ENCODE measurements at regions not wholly inside any gene's neighbourhood (a gene's known extent, or its start where the extent isn't known, plus 50 kb on each side); places are given as distances from the start of the nearest gene placed in this dataset.

GRCh38 chr11:69582756-69583467 lies 58.0 kb upstream of the CCND1 start:
- Histone ChIP-seq H2AFZ (ENCODE audit: low read depth, low read length) (no peak overlapping the region), H3K4me2 (ENCODE audit: low read length) (no peak overlapping the region), H3K9me3 (ENCODE audit: insufficient read depth, low read length) (no peaks in the 10 kb centered on the region; the same call in 1 of the 2 replicates), H4K20me1 (ENCODE audit: insufficient read depth, low read length) (no peaks in the 10 kb centered on the region), H3K27ac (ENCODE audit: low read length) (no peak overlapping the region), H3K36me3 (replicated peaks; ENCODE audit: low read depth, low read length) (no peaks in the 10 kb centered on the region), H3K4me1 (ENCODE audit: low read length) (peaks cover 6% of the 10 kb centered on the region), H3K79me2 (ENCODE audit: low read length) (no peaks in the 10 kb centered on the region), H3K9ac (ENCODE audit: low read length) (no peak overlapping the region), H3K27me3 (ENCODE audit: low read depth, low read length) (peaks cover 10% of the 10 kb centered on the region; the same call in 1 of the 2 replicates), H3K4me3 (ENCODE audit: low read length) (no peak overlapping the region)
- TF ChIP-seq EZH2phosphoT487 (IDR thresholded peaks at IDR 0.05; ENCODE audit: low read depth) (no peak), CTCF (IDR thresholded peaks at IDR 0.05; ENCODE audit: low read depth, low read length) (no peak)

GRCh38 chr11:69584160-69584559 lies 56.8 kb upstream of the CCND1 start:
- Histone ChIP-seq H3K9me3 (ENCODE audit: insufficient read depth, low read length) (no peaks in the 10 kb centered on the region), H3K36me3 (replicated peaks; ENCODE audit: low read depth, low read length) (no peaks in the 10 kb centered on the region), H3K4me3 (ENCODE audit: low read length) (no peak overlapping the region), H3K27me3 (ENCODE audit: low read depth, low read length) (0 out of 2 replicates have a peak, but pooled peaks cover under 1% of the 10 kb centered on the region), H3K27ac (ENCODE audit: low read length) (no peak overlapping the region), H4K20me1 (ENCODE audit: insufficient read depth, low read length) (no peaks in the 10 kb centered on the region), H3K4me2 (ENCODE audit: low read length) (no peak overlapping the region), H3K9ac (ENCODE audit: low read length) (no peak overlapping the region), H3K4me1 (ENCODE audit: low read length) (peaks cover 6% of the 10 kb centered on the region), H3K79me2 (ENCODE audit: low read length) (no peaks in the 10 kb centered on the region), H2AFZ (ENCODE audit: low read depth, low read length) (no peak overlapping the region)
- TF ChIP-seq EZH2phosphoT487 (IDR thresholded peaks at IDR 0.05; ENCODE audit: low read depth) (no peak), CTCF (IDR thresholded peaks at IDR 0.05; ENCODE audit: low read depth, low read length) (no peak)

GRCh38 chr11:69585385-69585784 lies 55.6 kb upstream of the CCND1 start:
- H4K20me1 ChIP-seq (ENCODE audit: insufficient read depth, low read length), result no peaks in the 10 kb centered on the region
- no peak overlapping the region for H3K27ac ChIP-seq (ENCODE audit: low read length)
- peaks cover 6% of the 10 kb centered on the region for H3K4me1 ChIP-seq (ENCODE audit: low read length)
- H3K36me3 ChIP-seq (replicated peaks; ENCODE audit: low read depth, low read length), result no peaks in the 10 kb centered on the region
- H3K4me2 ChIP-seq (ENCODE audit: low read length), result no peak overlapping the region
- H3K79me2 ChIP-seq (ENCODE audit: low read length), result no peaks in the 10 kb centered on the region
- no peak overlapping the region for H3K4me3 ChIP-seq (ENCODE audit: low read length)
- H2AFZ ChIP-seq (ENCODE audit: low read depth, low read length), result no peak overlapping the region
- H3K9me3 ChIP-seq (ENCODE audit: insufficient read depth, low read length), result no peaks in the 10 kb centered on the region
- H3K27me3 ChIP-seq (ENCODE audit: low read depth, low read length), result no peaks in the 10 kb centered on the region
- no peak overlapping the region for H3K9ac ChIP-seq (ENCODE audit: low read length)
- TF ChIP-seq CTCF (IDR thresholded peaks at IDR 0.05; ENCODE audit: low read depth, low read length) (no peak), EZH2phosphoT487 (IDR thresholded peaks at IDR 0.05; ENCODE audit: low read depth) (no peak)

- Histone ChIP-seq H3K36me3 (replicated peaks; ENCODE audit: low read depth, low read length) (no peaks in the 10 kb centered on the region), H3K27ac (ENCODE audit: low read length) (no peak overlapping the region)
Observed at GRCh38 chr11:69587454-69588090, 53.4 kb upstream of the CCND1 start.

More at GRCh38 chr11:69587454-69588090, 53.4 kb upstream of the CCND1 start:
- no peak overlapping the region for H3K9ac ChIP-seq (ENCODE audit: low read length)
- no peak overlapping the region for H3K4me3 ChIP-seq (ENCODE audit: low read length)
- H3K27me3 ChIP-seq (ENCODE audit: low read depth, low read length), result no peaks in the 10 kb centered on the region
- H3K4me1 ChIP-seq (ENCODE audit: low read length), result peaks cover 5% of the 10 kb centered on the region
- no peak overlapping the region for H2AFZ ChIP-seq (ENCODE audit: low read depth, low read length)
- no peaks in the 10 kb centered on the region for H3K9me3 ChIP-seq (ENCODE audit: insufficient read depth, low read length)
- no peaks in the 10 kb centered on the region for H4K20me1 ChIP-seq (ENCODE audit: insufficient read depth, low read length)
- no peak overlapping the region for H3K4me2 ChIP-seq (ENCODE audit: low read length)
- H3K79me2 ChIP-seq (ENCODE audit: low read length), result no peaks in the 10 kb centered on the region
- TF ChIP-seq EZH2phosphoT487 (IDR thresholded peaks at IDR 0.05; ENCODE audit: low read depth) (no peak), CTCF (IDR thresholded peaks at IDR 0.05; ENCODE audit: low read depth, low read length) (peak; percentile 48)

Data from OCI-LY3 (cell line).